HCT116 (cell line): ENCODE measurements at regions not wholly inside any gene's neighbourhood (a gene's known extent, or its start where the extent isn't known, plus 50 kb on each side); places are given as distances from the start of the nearest gene placed in this dataset.

Source experiments
- ATAC-seq: fragments of 200-7000 bp; cut with Tn5 transposase; 2 replicates; pipeline ENCODE4 v1.9.1; 2020; ENCODE audit warnings: mild to moderate bottlenecking, moderate library complexity
- BruUV-seq: library from RNA; stranded (reverse); fragments of 400-500 nt; replicated peaks from 2 replicates; lab custom pipeline; 2021; lab: Mats Ljungman, UMichigan
- CTCF ChIA-PET: fragments of 300-600 bp; sonication (Branson Sonifier 250); formaldehyde crosslinking; loops from one replicate; lab custom pipeline; 2021; ENCODE audit warnings: antibody characterized with exemption; lab: Charles Lee
- POLR2A ChIA-PET: fragments of 300-600, 350-600 bp; sonication (Branson Sonifier 250); formaldehyde crosslinking; loops from one replicate; lab custom pipeline; 2021; ENCODE audit warnings: antibody characterized with exemption; lab: Charles Lee
- RAD21 ChIA-PET, 2 experiments: fragments of 300-600 bp; sonication (Branson Sonifier 250); formaldehyde crosslinking; loops; one replicate each; lab custom pipeline; 2023; ENCODE audit warnings: low total read pairs in 2 of 2; ENCODE audit not compliant: uncharacterized antibody in 2 of 2, unreplicated experiment in 2 of 2, low non-redundant PET in 1 of 2; lab: Charles Lee
- DNase-seq: peaks from one replicate; pipeline ENCODE4 v3.0.0-alpha.2; 2010; ENCODE audit warnings: low read depth, low spot score
- H2AFZ ChIP-seq: fragments of 200-600 bp; shearing (Covaris generic), sonication (generic); 2 replicates; pipeline ENCODE4 v1.6.1; 2017; ENCODE audit warnings: low read depth, mixed run types, mixed read lengths, antibody characterized with exemption, low read length; ENCODE audit not compliant: poor library complexity, severe bottlenecking
- H3K27ac ChIP-seq: 2 replicates; pipeline ENCODE4 v1.5.1; 2012; ENCODE audit warnings: low read depth, low read length
- H3K27me3 ChIP-seq: fragments of 200-600 bp; sonication (generic); 2 replicates; pipeline ENCODE4 v1.6.1; 2016; ENCODE audit warnings: mixed run types, low read length, mixed read lengths; ENCODE audit not compliant: insufficient read depth
- H3K36me3 ChIP-seq, 2 experiments: fragments of 200-500 bp in 1 of 2; fragments of 200-600 bp in 1 of 2; sonication (Bioruptor generic) in 1 of 2; sonication (generic) in 1 of 2; 2 replicates each; pipeline versions ENCODE4 v1.5.1 to v1.6.1; 2014 to 2016; ENCODE audit warnings: low read length in 2 of 2, inconsistent platforms in 1 of 2, mixed read lengths in 1 of 2, mixed run types in 1 of 2; ENCODE audit not compliant: insufficient read depth in 2 of 2, control insufficient read depth in 1 of 2
- H3K4me1 ChIP-seq, 2 experiments: fragments of 200-600 bp in 1 of 2; sonication (generic) in 1 of 2; 2 replicates each; pipeline versions ENCODE4 v1.5.1 to v1.6.1; 2012 to 2017; ENCODE audit warnings: low read length in 2 of 2, inconsistent platforms in 1 of 2, mild to moderate bottlenecking in 1 of 2, mixed read lengths in 1 of 2, mixed run types in 1 of 2, moderate library complexity in 1 of 2; ENCODE audit not compliant: insufficient read depth in 2 of 2, control insufficient read depth in 1 of 2
- H3K4me2 ChIP-seq: fragments of 200-600 bp; sonication (generic); 2 replicates; pipeline ENCODE4 v1.6.1; 2017; ENCODE audit warnings: mixed run types, low read length, mixed read lengths
- H3K4me3 ChIP-seq, 2 experiments: fragments of 200-600 bp in 1 of 2; sonication (generic) in 1 of 2; replicated peaks in 1 of 2; 2 replicates each; pipeline ENCODE4 v1.5.1; 2011 to 2016; ENCODE audit warnings: low read length in 2 of 2, control low read depth in 1 of 2, low read depth in 1 of 2, mild to moderate bottlenecking in 1 of 2, mixed read lengths in 1 of 2, mixed run types in 1 of 2
- H3K79me2 ChIP-seq: fragments of 200-600 bp; sonication (generic); 2 replicates; pipeline ENCODE4 v1.6.1; 2017; ENCODE audit warnings: mild to moderate bottlenecking, mixed run types, low read length, moderate library complexity, mixed read lengths; ENCODE audit not compliant: insufficient read depth
- H3K9ac ChIP-seq: fragments of 200-600 bp; sonication (generic); 2 replicates; pipeline ENCODE4 v1.6.1; 2016; ENCODE audit warnings: low read length, mixed read lengths
- H3K9me2 ChIP-seq: fragments of 200-600 bp; sonication (generic), shearing (Covaris generic); 2 replicates; pipeline ENCODE4 v1.6.1; 2017; ENCODE audit warnings: mixed run types, mild to moderate bottlenecking, moderate library complexity; ENCODE audit not compliant: insufficient read depth
- H3K9me3 ChIP-seq, 2 experiments: fragments of 200-500 bp in 1 of 2; fragments of 200-600 bp in 1 of 2; sonication (Bioruptor generic) in 1 of 2; sonication (generic) in 1 of 2; 2 replicates each; pipeline ENCODE4 v1.6.1; 2014 to 2017; ENCODE audit warnings: low read length in 2 of 2, mixed read lengths in 2 of 2, inconsistent platforms in 1 of 2, low read depth in 1 of 2, mild to moderate bottlenecking in 1 of 2, mixed run types in 1 of 2, moderate library complexity in 1 of 2; ENCODE audit not compliant: control insufficient read depth in 1 of 2, insufficient read depth in 1 of 2
- H4K20me1 ChIP-seq: fragments of 200-600 bp; sonication (generic), shearing (Covaris generic); 2 replicates; pipeline ENCODE4 v1.6.1; 2017; ENCODE audit warnings: mixed run types, mild to moderate bottlenecking, moderate library complexity; ENCODE audit not compliant: insufficient read depth
- ATF3 ChIP-seq: IDR thresholded peaks from 2 replicates; pipeline ENCODE4 v1.6.1; 2012
- CBX3 ChIP-seq: IDR thresholded peaks from 2 replicates; pipeline ENCODE4 v1.6.1; 2012; ENCODE audit warnings: low read depth
- CEBPB ChIP-seq: IDR thresholded peaks from 2 replicates; pipeline ENCODE4 v1.6.1; 2012; ENCODE audit warnings: low read depth
- CTCF ChIP-seq, 3 experiments: fragments of 200-600 bp in 1 of 3; sonication (generic) in 1 of 3; IDR thresholded peaks in 2 of 3; conservative IDR thresholded peaks in 1 of 3; 2 replicates each; pipeline ENCODE4 v1.5.1; 2012 to 2017; ENCODE audit warnings: low read depth in 2 of 3, low read length in 2 of 3, antibody characterized with exemption in 1 of 3, borderline replicate concordance in 1 of 3, control low read depth in 1 of 3, mild to moderate bottlenecking in 1 of 3, mixed read lengths in 1 of 3, mixed run types in 1 of 3, moderate library complexity in 1 of 3; ENCODE audit not compliant: insufficient read depth in 1 of 3
- EGR1 ChIP-seq: IDR thresholded peaks from 2 replicates; pipeline ENCODE4 v1.6.1; 2012; ENCODE audit warnings: low read depth
- ELF1 ChIP-seq: IDR thresholded peaks from 2 replicates; pipeline ENCODE4 v1.6.1; 2012; ENCODE audit warnings: low read depth, borderline replicate concordance
- EZH2 ChIP-seq: fragments of 200-600 bp; sonication (generic); IDR thresholded peaks from 2 replicates; pipeline ENCODE4 v1.6.1; 2017; ENCODE audit warnings: antibody characterized with exemption, mixed run types
- EZH2phosphoT487 ChIP-seq: fragments of 200-600 bp; IDR thresholded peaks from 2 replicates; pipeline ENCODE4 v1.6.1; 2018; ENCODE audit warnings: antibody characterized with exemption, borderline replicate concordance
- FOSL1 ChIP-seq: IDR thresholded peaks from 2 replicates; pipeline ENCODE4 v1.6.1; 2012; ENCODE audit warnings: low read depth
- JUND ChIP-seq: IDR thresholded peaks from 2 replicates; pipeline ENCODE4 v1.6.1; 2012
- POLR2A ChIP-seq: IDR thresholded peaks from 2 replicates; pipeline ENCODE4 v1.7.0; 2011; ENCODE audit warnings: borderline replicate concordance; ENCODE audit not compliant: insufficient read depth, insufficient read length; ENCODE audit errors: extremely low read depth
- RAD21 ChIP-seq: IDR thresholded peaks from 2 replicates; pipeline ENCODE4 v1.6.1; 2012; ENCODE audit warnings: low read depth, mild to moderate bottlenecking
- REST ChIP-seq: IDR thresholded peaks from 2 replicates; pipeline ENCODE4 v1.6.1; 2012; ENCODE audit warnings: low read depth
- SIN3A ChIP-seq: IDR thresholded peaks from 2 replicates; pipeline ENCODE4 v1.6.1; 2012; ENCODE audit warnings: low read depth
- SP1 ChIP-seq: IDR thresholded peaks from 2 replicates; pipeline ENCODE4 v1.6.1; 2012; ENCODE audit warnings: low read depth
- SRF ChIP-seq: IDR thresholded peaks from 2 replicates; pipeline ENCODE4 v1.6.1; 2012; ENCODE audit warnings: low read depth
- TCF7L2 ChIP-seq: IDR thresholded peaks from 2 replicates; pipeline ENCODE4 v1.7.0; 2011; ENCODE audit warnings: borderline replicate concordance, inconsistent platforms; ENCODE audit not compliant: insufficient read depth, insufficient read length; ENCODE audit errors: extremely low read depth
- YY1 ChIP-seq: IDR thresholded peaks from 2 replicates; pipeline ENCODE4 v1.6.1; 2011; ENCODE audit warnings: low read length, low read depth, moderate library complexity, mild to moderate bottlenecking; ENCODE audit not compliant: insufficient replicate concordance; ENCODE audit errors: extremely low read depth
- ZBTB33 ChIP-seq: IDR thresholded peaks from 2 replicates; pipeline ENCODE4 v1.6.1; 2011; ENCODE audit warnings: mild to moderate bottlenecking, low read length, moderate library complexity; ENCODE audit not compliant: insufficient replicate concordance; ENCODE audit errors: extremely low read depth
- ZFX ChIP-seq: fragments of 450-650 bp; IDR thresholded peaks from 2 replicates; pipeline ENCODE4 v1.6.1; 2017
- intact Hi-C: fragments of 100-400 bp; cut with micrococcal nuclease; formaldehyde crosslinking; loops from 2 replicates; pipeline ENCODE4 v1.10.0; 2022

- ChIA-PET RAD21 (no interaction called here), POLR2A (no interaction called here), CTCF (no interaction called here)
- Histone ChIP-seq H3K36me3 (no peaks in the 10 kb centered on the region), H3K79me2 (no peaks in the 10 kb centered on the region), H3K9me3 (no peaks in the 10 kb centered on the region), H3K4me3 (no peak overlapping the region), H3K27me3 (no peaks in the 10 kb centered on the region), H3K9me2 (no peaks in the 10 kb centered on the region), H3K4me2 (no peak overlapping the region), H3K27ac (no peak overlapping the region), H3K4me1 (no peaks in the 10 kb centered on the region), H2AFZ (no peak overlapping the region), H4K20me1 (no peaks in the 10 kb centered on the region), H3K9ac (no peak overlapping the region)
- intact Hi-C loops = no loop called here
- BruUV-seq = no TSS peak
- TF ChIP-seq CBX3 = no peak
- TF ChIP-seq SIN3A = no peak
- TF ChIP-seq ATF3 = no peak
- TF ChIP-seq ZBTB33 = no peak
- TF ChIP-seq EGR1 = no peak
- TF ChIP-seq FOSL1 = no peak
- TF ChIP-seq YY1 = no peak
- no peak for TF ChIP-seq EZH2phosphoT487
- TF ChIP-seq SRF = no peak
- no peak for TF ChIP-seq TCF7L2
- no peak for TF ChIP-seq POLR2A
- no peak for TF ChIP-seq SP1
- no peak for TF ChIP-seq REST
- no peak for TF ChIP-seq JUND
- TF ChIP-seq ZFX = no peak
- no peak for TF ChIP-seq CEBPB
- no peak for TF ChIP-seq RAD21
- TF ChIP-seq EZH2 = no peak
- TF ChIP-seq ELF1 = no peak
- TF ChIP-seq CTCF (IDR thresholded peaks at IDR 0.05 in 2 of 3, conservative IDR thresholded peaks at IDR 0.05 in 1 of 3; ENCODE audit: borderline replicate concordance in 1 of 3, insufficient read depth in 1 of 3, low read depth in 2 of 3, low read length in 2 of 3) = no peak
- ATAC-seq = no peak
- no peak for DNase-seq
Observed at GRCh38 chr6:109279628-109280027, 102.6 kb downstream of the CD164 start.
